H1 (cell line): ENCODE measurements at regions not wholly inside any gene's neighbourhood (a gene's known extent, or its start where the extent isn't known, plus 50 kb on each side); places are given as distances from the start of the nearest gene placed in this dataset.

Source experiments
- CTCF ChIA-PET: fragments of 300-600 bp; sonication (Branson Sonifier 250); formaldehyde crosslinking; loops from one replicate; lab custom pipeline; 2021; ENCODE audit not compliant: partially characterized antibody; lab: Charles Lee
- POLR2A ChIA-PET: fragments of 300-600 bp; sonication (Branson Sonifier 250); formaldehyde crosslinking; loops from one replicate; lab custom pipeline; 2021; ENCODE audit warnings: inconsistent platforms; ENCODE audit not compliant: partially characterized antibody; lab: Charles Lee
- DNase-seq, 2 experiments: peaks; one replicate each; pipeline versions ENCODE4 v3.0.0 to v3.0.0-alpha.2; 2010 to 2022; ENCODE audit warnings: low spot score in 2 of 2, low read depth in 1 of 2, mixed read lengths in 1 of 2
- FAIRE-seq: peaks from 2 replicates; lab custom pipeline; 2011; peaks lifted over from hg19 to GRCh38; lab: Jason Lieb, UNC
- H2AFZ ChIP-seq: 2 replicates; pipeline ENCODE4 v1.8.1; 2012; ENCODE audit warnings: low read length, inconsistent platforms
- H2AK5ac ChIP-seq: 2 replicates; pipeline ENCODE4 v1.6.1; 2013; ENCODE audit warnings: low read depth, low read length
- H2BK120ac ChIP-seq: replicated peaks from 2 replicates; pipeline ENCODE3; 2013; ENCODE audit warnings: low read depth, low read length, inconsistent platforms
- H2BK12ac ChIP-seq: 2 replicates; pipeline ENCODE4 v1.6.1; 2013; ENCODE audit warnings: low read depth, low read length
- H2BK15ac ChIP-seq: 2 replicates; pipeline ENCODE4 v1.6.1; 2013; ENCODE audit warnings: low read length
- H2BK20ac ChIP-seq: 2 replicates; pipeline ENCODE4 v1.6.1; 2013; ENCODE audit warnings: low read length
- H2BK5ac ChIP-seq: 2 replicates; pipeline ENCODE4 v1.6.1; 2013; ENCODE audit warnings: low read depth, low read length
- H3K14ac ChIP-seq: 2 replicates; pipeline ENCODE4 v1.6.1; 2013; ENCODE audit warnings: inconsistent platforms; ENCODE audit not compliant: insufficient read length
- H3K18ac ChIP-seq: 2 replicates; pipeline ENCODE4 v1.6.1; 2013; ENCODE audit warnings: low read length; ENCODE audit errors: extremely low read depth
- H3K23ac ChIP-seq: 2 replicates; pipeline ENCODE4 v1.6.1; 2013; ENCODE audit warnings: inconsistent platforms; ENCODE audit not compliant: insufficient read length
- H3K23me2 ChIP-seq: 2 replicates; pipeline ENCODE4 v1.6.1; 2013; ENCODE audit warnings: low read depth, low read length
- H3K27ac ChIP-seq: 2 replicates; pipeline ENCODE4 v1.6.1; 2011; ENCODE audit warnings: low read depth, low read length, inconsistent platforms
- H3K27me3 ChIP-seq, 4 experiments: replicated peaks in 1 of 4; 1 replicate in 1 of 4; 2 replicates in 3 of 4; pipeline versions ENCODE4 v1.6.1 to v1.8.1; 2011 to 2013; ENCODE audit warnings: low read length in 3 of 4, mild to moderate bottlenecking in 3 of 4, inconsistent platforms in 2 of 4, mixed read lengths in 2 of 4, moderate library complexity in 1 of 4; ENCODE audit not compliant: control insufficient read depth in 3 of 4, insufficient read depth in 3 of 4; ENCODE audit errors: extremely low read depth in 1 of 4
- H3K36me3 ChIP-seq, 4 experiments: 2 replicates each; pipeline versions ENCODE4 v1.6.1 to v1.8.1; 2011 to 2013; ENCODE audit warnings: mild to moderate bottlenecking in 4 of 4, low read length in 3 of 4, moderate library complexity in 2 of 4, control low read depth in 1 of 4, inconsistent platforms in 1 of 4; ENCODE audit not compliant: insufficient read depth in 4 of 4, control insufficient read depth in 2 of 4
- H3K4ac ChIP-seq: replicated peaks from 2 replicates; pipeline ENCODE3; 2013; ENCODE audit warnings: low read length, low read depth, mixed read lengths, inconsistent platforms; ENCODE audit not compliant: insufficient read length
- H3K4me1 ChIP-seq, 4 experiments: replicated peaks in 1 of 4; 1 replicate in 1 of 4; 2 replicates in 3 of 4; pipeline versions ENCODE4 v1.6.1 to v1.8.1; 2011 to 2013; ENCODE audit warnings: low read length in 3 of 4, inconsistent platforms in 2 of 4, mixed read lengths in 1 of 4; ENCODE audit not compliant: insufficient read depth in 4 of 4, control insufficient read depth in 3 of 4
- H3K4me2 ChIP-seq, 2 experiments: 2 replicates each; pipeline versions ENCODE4 v1.6.1 to v1.8.1; 2011 to 2013; ENCODE audit warnings: low read depth in 2 of 2, low read length in 2 of 2, control low read depth in 1 of 2, inconsistent platforms in 1 of 2, mild to moderate bottlenecking in 1 of 2; ENCODE audit not compliant: insufficient read depth in 1 of 2
- H3K4me3 ChIP-seq, 4 experiments: fragments of 200-600, 300-600 bp in 1 of 4; sonication (generic), shearing (Covaris generic), sonication (Bioruptor Twin) in 1 of 4; 2 replicates each; pipeline versions ENCODE4 v1.5.1 to v1.8.1; 2011 to 2016; ENCODE audit warnings: low read length in 4 of 4, low read depth in 3 of 4, control low read depth in 2 of 4, inconsistent platforms in 2 of 4, mild to moderate bottlenecking in 2 of 4, mixed read lengths in 1 of 4, moderate library complexity in 1 of 4; ENCODE audit not compliant: insufficient read depth in 2 of 4; ENCODE audit errors: extremely low read depth in 1 of 4
- H3K56ac ChIP-seq: replicated peaks from 2 replicates; pipeline ENCODE3; 2013; ENCODE audit warnings: low read depth, mild to moderate bottlenecking, mixed read lengths, low read length, inconsistent platforms; ENCODE audit not compliant: insufficient read length
- H3K79me1 ChIP-seq: 2 replicates; pipeline ENCODE4 v1.6.1; 2013; ENCODE audit warnings: low read depth, low read length, control low read depth
- H3K79me2 ChIP-seq, 2 experiments: 2 replicates each; pipeline versions ENCODE4 v1.6.1 to v1.8.1; 2012 to 2013; ENCODE audit warnings: low read length in 2 of 2, mild to moderate bottlenecking in 2 of 2, inconsistent platforms in 1 of 2; ENCODE audit not compliant: insufficient read depth in 2 of 2, control insufficient read depth in 1 of 2
- H3K9ac ChIP-seq, 4 experiments: replicated peaks in 1 of 4; 1 replicate in 1 of 4; 2 replicates in 3 of 4; pipeline versions ENCODE4 v1.6.1 to v1.8.1; 2011 to 2013; ENCODE audit warnings: low read depth in 3 of 4, low read length in 3 of 4, control low read depth in 2 of 4, mild to moderate bottlenecking in 2 of 4, moderate library complexity in 2 of 4, inconsistent platforms in 1 of 4; ENCODE audit errors: extremely low read depth in 1 of 4
- H3K9me3 ChIP-seq, 2 experiments: 2 replicates each; pipeline versions ENCODE4 v1.6.1 to v1.8.1; 2012 to 2013; ENCODE audit warnings: mild to moderate bottlenecking in 2 of 2, moderate library complexity in 2 of 2, control low read depth in 1 of 2, inconsistent platforms in 1 of 2, low read depth in 1 of 2, low read length in 1 of 2, mixed read lengths in 1 of 2; ENCODE audit not compliant: insufficient read depth in 2 of 2
- H4K20me1 ChIP-seq, 2 experiments: replicated peaks in 1 of 2; 2 replicates each; pipeline versions ENCODE3 to v1.8.1; 2011 to 2013; ENCODE audit warnings: inconsistent platforms in 2 of 2, low read length in 2 of 2, mild to moderate bottlenecking in 1 of 2; ENCODE audit not compliant: insufficient read depth in 2 of 2, control insufficient read depth in 1 of 2
- H4K5ac ChIP-seq: 2 replicates; pipeline ENCODE4 v1.6.1; 2013; ENCODE audit warnings: low read length, low read depth, mixed read lengths, inconsistent platforms; ENCODE audit not compliant: insufficient read length
- H4K8ac ChIP-seq: 2 replicates; pipeline ENCODE4 v1.8.0; 2013; ENCODE audit warnings: mild to moderate bottlenecking, moderate library complexity, low read length, inconsistent platforms; ENCODE audit not compliant: insufficient read depth; ENCODE audit errors: extremely low read depth
- H4K91ac ChIP-seq: replicated peaks from 2 replicates; pipeline ENCODE3; 2013; ENCODE audit warnings: low read length, mixed read lengths, inconsistent platforms; ENCODE audit not compliant: insufficient read length
- ASH2L ChIP-seq: fragments of 200-600, 300-600 bp; sonication (generic); IDR thresholded peaks from one replicate; pipeline ENCODE4 v1.7.1; 2017; ENCODE audit warnings: low read length
- ATF3 ChIP-seq: IDR thresholded peaks from 2 replicates; pipeline ENCODE4 v1.6.1; 2011; ENCODE audit warnings: low read depth, mild to moderate bottlenecking, low read length; ENCODE audit not compliant: insufficient read depth
- BACH1 ChIP-seq: IDR thresholded peaks from 2 replicates; pipeline ENCODE4 v1.6.1; 2012; ENCODE audit warnings: low read length, improper control_type of control experiment
- CHD2 ChIP-seq: IDR thresholded peaks from 2 replicates; pipeline ENCODE4 v1.6.1; 2012; ENCODE audit warnings: low read length, improper control_type of control experiment
- EGR1 ChIP-seq: IDR thresholded peaks from 2 replicates; pipeline ENCODE4 v1.6.1; 2011; ENCODE audit warnings: low read depth, low read length, borderline replicate concordance
- EP300 ChIP-seq, 2 experiments: IDR thresholded peaks; 1 replicate in 1 of 2; 2 replicates in 1 of 2; pipeline ENCODE4 v1.6.1; 2011 to 2012; ENCODE audit warnings: low read depth in 2 of 2, low read length in 2 of 2, mild to moderate bottlenecking in 2 of 2, borderline replicate concordance in 1 of 2, inconsistent platforms in 1 of 2, moderate library complexity in 1 of 2
- GABPA ChIP-seq: IDR thresholded peaks from 2 replicates; pipeline ENCODE4 v1.6.1; 2011; ENCODE audit warnings: mild to moderate bottlenecking, low read length, moderate library complexity, borderline replicate concordance; ENCODE audit not compliant: insufficient read depth
- GTF2F1 ChIP-seq: IDR thresholded peaks from 2 replicates; pipeline ENCODE4 v1.6.1; 2012; ENCODE audit warnings: low read depth, low read length, improper control_type of control experiment, borderline replicate concordance
- KDM1A ChIP-seq: fragments of 200-600, 300-600 bp; sonication (generic); IDR thresholded peaks from 2 replicates; pipeline ENCODE4 v1.7.1; 2016; ENCODE audit warnings: mild to moderate bottlenecking, low read length, borderline replicate concordance
- KDM4A ChIP-seq: IDR thresholded peaks from one replicate; pipeline ENCODE4 v1.7.1; 2012; ENCODE audit warnings: low read depth, mild to moderate bottlenecking, moderate library complexity, low read length, inconsistent platforms; ENCODE audit not compliant: severe bottlenecking
- KDM5A ChIP-seq: fragments of 200-600 bp; IDR thresholded peaks from 2 replicates; pipeline ENCODE4 v1.7.1; 2012; ENCODE audit warnings: mild to moderate bottlenecking, low read length, inconsistent platforms, mixed read lengths
- PHF8 ChIP-seq: fragments of 200-600 bp; sonication (generic); conservative IDR thresholded peaks from 2 replicates; pipeline ENCODE4 v1.7.1; 2012; ENCODE audit warnings: low read depth, mild to moderate bottlenecking, inconsistent platforms, low read length, moderate library complexity
- RNF2 ChIP-seq: fragments of 200-900, 300-1000 bp; sonication (generic); IDR thresholded peaks from 2 replicates; pipeline ENCODE4 v1.7.1; 2016; ENCODE audit warnings: borderline replicate concordance, low read depth, mild to moderate bottlenecking, antibody characterized with exemption, low read length; ENCODE audit not compliant: poor library complexity, severe bottlenecking; ENCODE audit errors: missing control alignments
- SRF ChIP-seq: IDR thresholded peaks from 2 replicates; pipeline ENCODE4 v1.6.1; 2011; ENCODE audit warnings: mild to moderate bottlenecking, low read depth, low read length, moderate library complexity
- TCF12 ChIP-seq: IDR thresholded peaks from 2 replicates; pipeline ENCODE4 v1.6.1; 2011; ENCODE audit warnings: low read depth, mild to moderate bottlenecking, low read length
- WGBS, 2 experiments: shearing (Covaris generic) in 1 of 2; methylation state at CpG; one replicate each; pipeline versions ENCODE4 v1.1.6 to v1.1.7; 2013 to 2015; ENCODE audit warnings: low lambda C conversion rate in 2 of 2, mixed read lengths in 2 of 2, inconsistent platforms in 1 of 2, low coverage in 1 of 2, missing lambda C conversion rate in 1 of 2; ENCODE audit not compliant: insufficient replicate concordance in 2 of 2, insufficient coverage in 1 of 2, insufficient read length in 1 of 2; ENCODE audit errors: extremely low coverage in 1 of 2, missing lambda C conversion rate in 1 of 2; 5-methylcytosine and 5-hydroxymethylcytosine counted together

GRCh38 chr9:75499812-75500211 is 390.7 kb upstream of the PCSK5 start:
- Histone ChIP-seq H2BK20ac (no peak overlapping the region), H3K23me2 (no peaks in the 10 kb centered on the region), H2BK12ac (no peak overlapping the region), H3K4ac (no peak overlapping the region), H3K4me1 (no peaks in the 10 kb centered on the region), H2BK120ac (no peak overlapping the region), H3K79me2 (no peaks in the 10 kb centered on the region), H3K23ac (no peak overlapping the region), H3K27me3 (no peaks in the 10 kb centered on the region), H3K79me1 (no peaks in the 10 kb centered on the region), H3K4me2 (no peak overlapping the region), H4K5ac (no peak overlapping the region), H4K20me1 (no peaks in the 10 kb centered on the region), H3K9ac (no peak overlapping the region), H4K8ac (no peak overlapping the region), H3K56ac (no peak overlapping the region), H2BK5ac (no peak overlapping the region), H4K91ac (no peak overlapping the region), H3K9me3 (no peaks in the 10 kb centered on the region), H3K27ac (no peak overlapping the region), H2AK5ac (no peak overlapping the region), H3K18ac (no peak overlapping the region), H2AFZ (peak overlapping the region; percentile 67; the same call in 1 of the 2 replicates), H3K36me3 (no peaks in the 10 kb centered on the region), H2BK15ac (no peak overlapping the region), H3K4me3 (no peak overlapping the region), H3K14ac (no peak overlapping the region)
- ChIA-PET CTCF (no interaction called here), POLR2A (no interaction called here)
- FAIRE-seq: no peak
- DNase-seq: no peak
- WGBS, 2 experiments: 95% methylated on average over 4 of the region's 4 CpGs; no CpG with 5 or more reads in 1 of the 2 experiments
- TF ChIP-seq EGR1 (no peak), BACH1 (no peak), EP300 (IDR thresholded peaks at IDR 0.05; ENCODE audit: borderline replicate concordance in 1 of 2, low read depth in 2 of 2, low read length in 2 of 2) (no peak), KDM4A (no peak), GABPA (no peak), TCF12 (no peak), ASH2L (no peak), KDM1A (no peak), PHF8 (no peak), KDM5A (no peak), RNF2 (no peak), SRF (no peak), ATF3 (no peak), GTF2F1 (no peak), CHD2 (no peak)
